GM23248 (cell line): ENCODE measurements at regions not wholly inside any gene's neighbourhood (a gene's known extent, or its start where the extent isn't known, plus 50 kb on each side); places are given as distances from the start of the nearest gene placed in this dataset.

Source experiments
- DNase-seq: peaks from one replicate; pipeline ENCODE4 v3.0.0-alpha.2; 2015
- H2AFZ ChIP-seq: fragments of 200-600 bp; sonication (generic); 2 replicates; pipeline ENCODE4 v1.6.1; 2016; ENCODE audit warnings: antibody characterized with exemption
- H3F3A ChIP-seq: fragments of 200-600 bp; sonication (generic); 2 replicates; pipeline ENCODE4 v1.6.1; 2016; ENCODE audit warnings: mild to moderate bottlenecking, antibody characterized with exemption, mixed run types; ENCODE audit not compliant: insufficient read depth
- H3K27ac ChIP-seq: fragments of 200-600 bp; sonication (generic); 2 replicates; pipeline ENCODE4 v1.5.1; 2016; ENCODE audit warnings: mild to moderate bottlenecking
- H3K27me3 ChIP-seq: fragments of 200-600 bp; sonication (generic); replicated peaks from 2 replicates; pipeline ENCODE4 v1.6.1; 2016; ENCODE audit warnings: mild to moderate bottlenecking; ENCODE audit not compliant: insufficient read depth
- H3K36me3 ChIP-seq: fragments of 200-600 bp; sonication (generic); 2 replicates; pipeline ENCODE4 v1.6.1; 2016; ENCODE audit warnings: low read depth, mild to moderate bottlenecking
- H3K4me1 ChIP-seq: fragments of 200-600 bp; sonication (generic); 2 replicates; pipeline ENCODE4 v1.6.1; 2016; ENCODE audit warnings: mild to moderate bottlenecking; ENCODE audit not compliant: insufficient read depth
- H3K4me2 ChIP-seq: fragments of 200-600 bp; sonication (generic); one replicate; pipeline ENCODE4 v1.6.1; 2016; ENCODE audit warnings: mild to moderate bottlenecking; ENCODE audit not compliant: unreplicated experiment
- H3K4me3 ChIP-seq: fragments of 200-600 bp; sonication (generic); 2 replicates; pipeline ENCODE4 v1.5.1; 2016; ENCODE audit warnings: mild to moderate bottlenecking
- H3K79me2 ChIP-seq: fragments of 200-600 bp; sonication (generic); 2 replicates; pipeline ENCODE4 v1.6.1; 2016; ENCODE audit warnings: mild to moderate bottlenecking; ENCODE audit not compliant: insufficient read depth
- H3K9ac ChIP-seq: fragments of 200-600 bp; sonication (generic); 2 replicates; pipeline ENCODE4 v1.6.1; 2016; ENCODE audit warnings: mild to moderate bottlenecking
- H3K9me2 ChIP-seq: fragments of 200-600 bp; sonication (generic); 2 replicates; pipeline ENCODE4 v1.6.1; 2016; ENCODE audit warnings: mixed run types, mild to moderate bottlenecking, moderate library complexity; ENCODE audit not compliant: insufficient read depth
- H3K9me3 ChIP-seq: fragments of 200-600 bp; sonication (generic); one replicate; pipeline ENCODE4 v1.6.1; 2017; ENCODE audit warnings: low read depth
- H4K20me1 ChIP-seq: fragments of 200-600 bp; sonication (generic); 2 replicates; pipeline ENCODE4 v1.6.0; 2016; ENCODE audit not compliant: insufficient read depth
- EZH2 ChIP-seq: fragments of 200-600 bp; sonication (generic); IDR thresholded peaks from 2 replicates; pipeline ENCODE4 v1.6.1; 2018; ENCODE audit warnings: antibody characterized with exemption, mild to moderate bottlenecking; ENCODE audit not compliant: insufficient read depth, poor library complexity, severe bottlenecking
- EZH2phosphoT487 ChIP-seq: fragments of 200-600 bp; sonication (generic); IDR thresholded peaks from 2 replicates; pipeline ENCODE4 v1.6.1; 2018; ENCODE audit warnings: antibody characterized with exemption, moderate library complexity, mild to moderate bottlenecking, low read depth; ENCODE audit not compliant: insufficient read depth
- WGBS, 2 experiments: methylation state at CpG; one replicate each; pipeline ENCODE4 v1.1.6; 2015 to 2017; ENCODE audit warnings: low lambda C conversion rate in 2 of 2, low coverage in 1 of 2; ENCODE audit errors: missing lambda C conversion rate in 2 of 2; 5-methylcytosine and 5-hydroxymethylcytosine counted together
- in situ Hi-C: fragments of 300-500 bp; cut with MboI; formaldehyde crosslinking; loops from 2 replicates; pipeline ENCODE4 v1.15.0; 2020

GRCh38 chr20:62527781-62528180 lies 52.0 kb upstream of the GATA5 start:
- Histone ChIP-seq H3K27me3 (peaks cover 59% of the 10 kb centered on the region), H3K9me2 (no peaks in the 10 kb centered on the region)

DNA sequence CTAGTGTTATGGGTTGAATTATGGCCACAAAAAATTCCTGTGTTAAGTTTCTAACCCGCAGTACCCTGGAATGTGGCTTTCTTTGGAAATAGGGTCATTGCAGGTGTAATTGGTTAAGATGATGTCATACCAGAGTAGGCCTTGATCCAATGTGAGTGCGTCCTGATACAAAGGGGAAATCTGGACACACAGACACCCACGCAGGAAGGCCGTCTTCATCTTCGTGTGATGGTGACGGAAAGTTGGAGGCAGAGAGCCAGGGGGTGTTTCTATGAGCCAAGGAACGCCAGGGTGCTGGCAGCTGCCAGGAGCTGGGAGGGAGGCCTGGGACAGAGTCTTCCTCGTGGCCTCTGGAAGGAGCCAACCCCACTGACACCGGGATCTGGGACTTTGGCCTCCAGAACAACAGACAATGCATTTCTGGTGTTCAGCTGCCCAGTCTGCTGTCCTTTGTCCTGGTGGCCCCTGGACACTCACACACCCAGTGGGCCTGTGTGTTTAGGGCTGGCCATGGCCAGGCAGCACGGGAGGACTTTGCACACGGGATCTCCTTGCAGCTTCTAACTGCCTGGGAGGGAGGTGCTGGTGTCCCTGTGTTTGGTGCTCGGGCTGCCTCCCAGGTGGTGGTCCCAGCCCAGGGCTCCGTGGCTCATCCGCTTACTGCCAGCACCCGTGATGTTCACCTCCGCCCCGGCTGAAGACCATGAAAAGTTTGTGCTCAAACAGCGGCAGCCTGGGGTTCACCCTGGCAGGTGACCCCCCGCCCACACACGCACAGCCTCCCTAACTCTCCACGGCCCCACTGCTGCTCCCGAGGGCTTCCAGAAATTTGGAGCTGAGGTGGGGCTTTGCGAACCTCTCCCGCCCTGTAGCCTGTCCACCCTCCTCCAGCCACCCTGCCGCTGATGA lies 53.4 kb upstream of the GATA5 start:
- H3K27ac ChIP-seq, result no peak overlapping the region
- H3K4me2 ChIP-seq, result no peak overlapping the region
- H3K9me3 ChIP-seq, result no peaks in the 10 kb centered on the region
- H4K20me1 ChIP-seq, result no peaks in the 10 kb centered on the region
- WGBS, 2 experiments, result 43 to 48% methylated on average over 23 to 25 of the region's 25 CpGs
- H3K36me3 ChIP-seq, result no peaks in the 10 kb centered on the region
- no peaks in the 10 kb centered on the region for H3K9me2 ChIP-seq
- no peak overlapping the region for H3K9ac ChIP-seq
- H3K4me3 ChIP-seq, result no peak overlapping the region
- H3K4me1 ChIP-seq, result no peaks in the 10 kb centered on the region
- H3K27me3 ChIP-seq, result peaks cover 49% of the 10 kb centered on the region
- no peak for DNase-seq
- in situ Hi-C loops, result no loop called here
- H3K79me2 ChIP-seq, result no peaks in the 10 kb centered on the region
- no peaks in the 10 kb centered on the region for H3F3A ChIP-seq
- TF ChIP-seq EZH2 (no peak), EZH2phosphoT487 (no peak)
- no peak overlapping the region for H2AFZ ChIP-seq

More at GRCh38 chr20:62527781-62528180, 52.0 kb upstream of the GATA5 start:
- no peaks in the 10 kb centered on the region for H3F3A ChIP-seq
- H3K27ac ChIP-seq, result no peak overlapping the region
- no peaks in the 10 kb centered on the region for H3K36me3 ChIP-seq
- no peak for DNase-seq
- no peaks in the 10 kb centered on the region for H3K4me1 ChIP-seq
- TF ChIP-seq EZH2 (no peak), EZH2phosphoT487 (no peak)
- 85 to 90% methylated on average over 20 of the region's 20 CpGs for WGBS, 2 experiments
- H4K20me1 ChIP-seq, result no peaks in the 10 kb centered on the region
- no peaks in the 10 kb centered on the region for H3K9me3 ChIP-seq
- H3K4me2 ChIP-seq, result no peak overlapping the region
- H3K9ac ChIP-seq, result no peak overlapping the region
- in situ Hi-C loops, result no loop called here
- H3K79me2 ChIP-seq, result no peaks in the 10 kb centered on the region
- no peak overlapping the region for H3K4me3 ChIP-seq
- H2AFZ ChIP-seq, result no peak overlapping the region

DNA sequence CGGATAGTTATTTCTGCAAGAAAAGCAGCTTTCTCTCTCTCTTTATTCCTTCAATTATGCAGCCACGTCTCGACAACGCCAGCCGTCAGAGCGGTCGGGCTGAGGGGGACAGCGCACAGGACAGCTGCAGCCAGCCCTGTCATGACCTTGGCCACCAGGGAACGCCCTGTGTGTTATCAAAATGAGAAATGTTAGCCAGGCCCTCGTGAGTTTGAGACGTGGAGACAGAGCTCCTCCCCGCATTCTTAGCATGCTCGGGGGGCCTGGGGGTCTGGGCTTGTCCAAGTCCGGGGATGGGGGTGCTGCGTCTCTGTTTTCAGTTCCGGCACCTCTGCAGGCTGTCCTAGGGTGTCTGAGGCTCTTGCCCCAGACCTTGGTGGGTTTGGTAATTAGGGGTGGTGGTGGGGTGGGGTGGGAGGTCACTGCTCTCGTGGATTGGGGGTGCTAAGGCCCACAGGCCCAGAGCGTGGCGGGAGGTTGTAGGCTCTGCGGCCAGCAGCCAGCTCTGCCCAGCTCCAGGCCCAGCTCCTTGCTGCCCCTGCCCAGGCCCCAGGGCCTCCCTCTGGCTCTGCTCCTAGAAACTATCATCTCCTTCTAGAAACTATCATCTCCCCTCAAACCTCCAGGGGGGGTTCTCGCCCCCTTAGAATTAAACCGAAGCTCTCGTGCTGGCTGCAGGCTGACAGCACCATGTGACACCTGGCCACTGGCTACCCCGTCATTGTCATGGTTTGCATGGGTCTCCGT lies 54.3 kb upstream of the GATA5 start:
- WGBS, 2 experiments, result 17 to 19% methylated on average over 23 of the region's 25 CpGs
- in situ Hi-C loops, result no loop called here
- DNase-seq, result no peak
- Histone ChIP-seq H2AFZ (no peak overlapping the region), H3K4me1 (no peaks in the 10 kb centered on the region), H3K9me3 (no peaks in the 10 kb centered on the region), H3K9ac (no peak overlapping the region), H4K20me1 (no peaks in the 10 kb centered on the region), H3K79me2 (no peaks in the 10 kb centered on the region), H3K36me3 (no peaks in the 10 kb centered on the region), H3K27ac (no peak overlapping the region), H3K27me3 (peaks cover 41% of the 10 kb centered on the region), H3K4me2 (no peak overlapping the region), H3K4me3 (no peak overlapping the region), H3K9me2 (no peaks in the 10 kb centered on the region), H3F3A (no peaks in the 10 kb centered on the region)
- TF ChIP-seq EZH2, result no peak
- TF ChIP-seq EZH2phosphoT487, result no peak

- Histone ChIP-seq H3K27me3 (peaks cover 35% of the 10 kb centered on the region; the same call in 1 of the 2 replicates), H3K9me3 (no peaks in the 10 kb centered on the region), H3F3A (no peaks in the 10 kb centered on the region), H3K4me1 (no peaks in the 10 kb centered on the region), H4K20me1 (no peaks in the 10 kb centered on the region), H3K4me2 (no peak overlapping the region), H3K27ac (no peak overlapping the region), H3K9ac (no peak overlapping the region), H2AFZ (no peak overlapping the region), H3K79me2 (no peaks in the 10 kb centered on the region), H3K36me3 (no peaks in the 10 kb centered on the region), H3K4me3 (no peak overlapping the region), H3K9me2 (no peaks in the 10 kb centered on the region)
- in situ Hi-C loops, result no loop called here
- 69 to 72% methylated on average over 16 of the region's 16 CpGs for WGBS, 2 experiments
- no peak for DNase-seq
- TF ChIP-seq EZH2, result no peak
- no peak for TF ChIP-seq EZH2phosphoT487
Observed at GRCh38 chr20:62530643-62531032, 54.8 kb upstream of the GATA5 start.
